ENCODE measurements at regions not wholly inside any gene's neighbourhood (a gene's known extent, or its start where the extent isn't known, plus 50 kb on each side); places are given as distances from the start of the nearest gene placed in this dataset.
A peak's percentile ranks its signal among the peaks of the same experiment; 100 is the strongest.

- H3K27ac ChIP-seq (ENCODE audit: low read length) = no peak overlapping the region
- no peaks in the 10 kb centered on the region for H3K4me1 ChIP-seq (ENCODE audit: insufficient read depth, low read length)
- DNase-seq (no peak), ATAC-seq (ENCODE audit: insufficient read depth, low read depth) (no peak)
- H3K79me2 ChIP-seq (ENCODE audit: insufficient read depth, low read length) = no peaks in the 10 kb centered on the region
- H3K4me2 ChIP-seq (ENCODE audit: insufficient read depth, low read length) = no peak overlapping the region
- TF ChIP-seq CTCF (IDR thresholded peaks at IDR 0.05; ENCODE audit: borderline replicate concordance, extremely low read depth, low read length, poor library complexity, severe bottlenecking) (no peak), EZH2 (IDR thresholded peaks at IDR 0.05; ENCODE audit: borderline replicate concordance, low read depth, low read length, severe bottlenecking) (no peak)
- no peaks in the 10 kb centered on the region for H3K9me3 ChIP-seq (ENCODE audit: insufficient read depth, low read length, severe bottlenecking)
- no peak overlapping the region for H3K4me3 ChIP-seq (ENCODE audit: low read depth in 1 of 2, low read length in 2 of 2)
- no peaks in the 10 kb centered on the region for H3K36me3 ChIP-seq (ENCODE audit: insufficient read depth, low read length)
- peaks cover 4% of the 10 kb centered on the region for H3K27me3 ChIP-seq (ENCODE audit: insufficient read depth, low read length, poor library complexity)
- no peak overlapping the region for H3K9ac ChIP-seq (ENCODE audit: low read depth, low read length)
- no peak overlapping the region for H2AFZ ChIP-seq (ENCODE audit: low read depth, low read length)
- H4K20me1 ChIP-seq (ENCODE audit: insufficient read depth, low read length) = no peaks in the 10 kb centered on the region
Observed at GRCh38 chr11:130608287-130608686, 159.8 kb downstream of the ADAMTS15 start.

- no peaks in the 10 kb centered on the region for H3K36me3 ChIP-seq (ENCODE audit: insufficient read depth, low read length)
- H2AFZ ChIP-seq (ENCODE audit: low read depth, low read length) = no peak overlapping the region
- TF ChIP-seq CTCF (IDR thresholded peaks at IDR 0.05; ENCODE audit: borderline replicate concordance, extremely low read depth, low read length, poor library complexity, severe bottlenecking) (no peak), EZH2 (IDR thresholded peaks at IDR 0.05; ENCODE audit: borderline replicate concordance, low read depth, low read length, severe bottlenecking) (no peak)
- H3K9ac ChIP-seq (ENCODE audit: low read depth, low read length) = no peak overlapping the region
- H3K4me3 ChIP-seq (ENCODE audit: low read depth in 1 of 2, low read length in 2 of 2) = no peak overlapping the region
- H3K4me1 ChIP-seq (ENCODE audit: insufficient read depth, low read length) = no peaks in the 10 kb centered on the region
- H3K4me2 ChIP-seq (ENCODE audit: insufficient read depth, low read length) = no peak overlapping the region
- no peak overlapping the region for H3K27ac ChIP-seq (ENCODE audit: low read length)
- peaks cover 7% of the 10 kb centered on the region for H3K27me3 ChIP-seq (ENCODE audit: insufficient read depth, low read length, poor library complexity)
- DNase-seq (no peak), ATAC-seq (ENCODE audit: insufficient read depth, low read depth) (peak; percentile 58; the same call in 1 of the 3 replicates)
- H3K9me3 ChIP-seq (ENCODE audit: insufficient read depth, low read length, severe bottlenecking) = no peaks in the 10 kb centered on the region
- H4K20me1 ChIP-seq (ENCODE audit: insufficient read depth, low read length) = no peaks in the 10 kb centered on the region
- no peaks in the 10 kb centered on the region for H3K79me2 ChIP-seq (ENCODE audit: insufficient read depth, low read length)
Observed at GRCh38 chr11:130609121-130610035, 160.9 kb downstream of the ADAMTS15 start.

- H3K36me3 ChIP-seq (ENCODE audit: insufficient read depth, low read length) = no peaks in the 10 kb centered on the region
- DNase-seq (no peak), ATAC-seq (ENCODE audit: insufficient read depth, low read depth) (no peak)
- no peak overlapping the region for H3K9ac ChIP-seq (ENCODE audit: low read depth, low read length)
- H3K4me1 ChIP-seq (ENCODE audit: insufficient read depth, low read length) = no peaks in the 10 kb centered on the region
- no peaks in the 10 kb centered on the region for H4K20me1 ChIP-seq (ENCODE audit: insufficient read depth, low read length)
- H3K9me3 ChIP-seq (ENCODE audit: insufficient read depth, low read length, severe bottlenecking) = no peaks in the 10 kb centered on the region
- no peak overlapping the region for H3K27ac ChIP-seq (ENCODE audit: low read length)
- H3K79me2 ChIP-seq (ENCODE audit: insufficient read depth, low read length) = no peaks in the 10 kb centered on the region
- no peak overlapping the region for H3K4me3 ChIP-seq (ENCODE audit: low read depth in 1 of 2, low read length in 2 of 2)
- no peak overlapping the region for H3K4me2 ChIP-seq (ENCODE audit: insufficient read depth, low read length)
- H2AFZ ChIP-seq (ENCODE audit: low read depth, low read length) = no peak overlapping the region
- TF ChIP-seq CTCF (IDR thresholded peaks at IDR 0.05; ENCODE audit: borderline replicate concordance, extremely low read depth, low read length, poor library complexity, severe bottlenecking) (no peak), EZH2 (IDR thresholded peaks at IDR 0.05; ENCODE audit: borderline replicate concordance, low read depth, low read length, severe bottlenecking) (no peak)
- H3K27me3 ChIP-seq (ENCODE audit: insufficient read depth, low read length, poor library complexity) = peaks cover 9% of the 10 kb centered on the region
Observed at GRCh38 chr11:130611791-130612251, 163.4 kb downstream of the ADAMTS15 start.
